ENCODE measurements at regions not wholly inside any gene's neighbourhood (a gene's known extent, or its start where the extent isn't known, plus 50 kb on each side); places are given as distances from the start of the nearest gene placed in this dataset.

GRCh38 chr2:61721382-61721781 lies 132.5 kb downstream of the FAM161A start:
- DNase-seq = no peak

GRCh38 chr2:61720911-61721310 lies 132.9 kb downstream of the FAM161A start:
- no peak for DNase-seq

- DNase-seq = no peak
Measured at GRCh38 chr2:61718965-61719364, 134.9 kb downstream of the FAM161A start.

GRCh38 chr2:61715506-61715905 lies 138.4 kb downstream of the FAM161A start:
- no peak for DNase-seq

- DNase-seq = no peak
Measured at GRCh38 chr2:61714210-61714609, 139.7 kb downstream of the FAM161A start.

- DNase-seq = no peak
Measured at GRCh38 chr2:61713457-61713856, 140.4 kb downstream of the FAM161A start.

GRCh38 chr2:61712060-61712459 lies 141.8 kb downstream of the FAM161A start:
- no peak for DNase-seq

GRCh38 chr2:61710711-61711110 lies 143.1 kb downstream of the FAM161A start:
- DNase-seq = no peak

- peak; percentile 10 for DNase-seq
Measured at GRCh38 chr2:61707984-61708852, 145.6 kb downstream of the FAM161A start.

- DNase-seq = no peak
Measured at GRCh38 chr2:61705625-61706024, 148.2 kb downstream of the FAM161A start.

- DNase-seq = no peak
Measured at GRCh38 chr2:61704364-61704763, 149.5 kb downstream of the FAM161A start.

GRCh38 chr2:61702088-61702467 lies 151.8 kb downstream of the FAM161A start:
- DNase-seq = no peak

GRCh38 chr2:61700464-61700863 lies 153.4 kb downstream of the FAM161A start:
- DNase-seq = no peak

- DNase-seq = peak; percentile 82
Measured at GRCh38 chr2:61694312-61695274, 156.4 kb upstream of the XPO1 start.

- no peak for DNase-seq
Measured at GRCh38 chr2:61693744-61694143, 155.6 kb upstream of the XPO1 start.

GRCh38 chr2:61690078-61690596 lies 152.0 kb upstream of the XPO1 start:
- DNase-seq = no peak

GRCh38 chr2:61689568-61689967 lies 151.4 kb upstream of the XPO1 start:
- DNase-seq = no peak

- no peak for DNase-seq
Measured at GRCh38 chr2:61688369-61689334, 150.5 kb upstream of the XPO1 start.

- DNase-seq = no peak
Measured at GRCh38 chr2:61679096-61679495, 140.9 kb upstream of the XPO1 start.

- DNase-seq = no peak
Measured at GRCh38 chr2:61677942-61678341, 139.8 kb upstream of the XPO1 start.

- DNase-seq = no peak
Measured at GRCh38 chr2:61677306-61677705, 139.2 kb upstream of the XPO1 start.

GRCh38 chr2:61675204-61675603 lies 137.0 kb upstream of the XPO1 start:
- no peak for DNase-seq
